ENCODE measurements at regions not wholly inside any gene's neighbourhood (a gene's known extent, or its start where the extent isn't known, plus 50 kb on each side); places are given as distances from the start of the nearest gene placed in this dataset.
"Not testable (repeated sequence)": the region's sequence is repeated elsewhere in the genome, so short reads cannot be mapped to it uniquely, and the experiment has no call there.

GRCh38 chr7:17046259-17046658 is 164.5 kb upstream of the AGR3 start:
- Histone ChIP-seq H3K4me3 (ENCODE audit: low read length) (no peak overlapping the region), H3K27me3 (ENCODE audit: control insufficient read depth in 1 of 2, insufficient read depth in 2 of 2, low read length in 2 of 2) (no peaks in the 10 kb centered on the region), H3K9me3 (ENCODE audit: control insufficient read depth in 1 of 2, insufficient read depth in 1 of 2, low read length in 2 of 2) (no peaks in the 10 kb centered on the region), H3K4me1 (ENCODE audit: insufficient read depth, low read length) (peaks cover 3% of the 10 kb centered on the region), H3K36me3 (ENCODE audit: insufficient read depth, low read length) (no peaks in the 10 kb centered on the region), H3K27ac (ENCODE audit: low read depth in 1 of 2, low read length in 2 of 2) (no peak overlapping the region)
- intact Hi-C loops (cut with DNase I, micrococcal nuclease), result no loop called here
- no peak overlapping the region for H3K27ac Mint-ChIP-seq
- H3K4me1 Mint-ChIP-seq (ENCODE audit: low read depth), result peaks cover 16% of the 10 kb centered on the region
- ATAC-seq (ENCODE audit: poor library complexity) (no peak), DNase-seq (no peak)
- H3K27me3 Mint-ChIP-seq, result no peaks in the 10 kb centered on the region
- no peaks in the 10 kb centered on the region for H3K9me3 Mint-ChIP-seq
- CTCF ChIA-PET, result no interaction called here
- POLR2A ChIA-PET, result no interaction called here
- H3K36me3 Mint-ChIP-seq (ENCODE audit: low read depth), result no peaks in the 10 kb centered on the region
- TF ChIP-seq, protein P1, sequence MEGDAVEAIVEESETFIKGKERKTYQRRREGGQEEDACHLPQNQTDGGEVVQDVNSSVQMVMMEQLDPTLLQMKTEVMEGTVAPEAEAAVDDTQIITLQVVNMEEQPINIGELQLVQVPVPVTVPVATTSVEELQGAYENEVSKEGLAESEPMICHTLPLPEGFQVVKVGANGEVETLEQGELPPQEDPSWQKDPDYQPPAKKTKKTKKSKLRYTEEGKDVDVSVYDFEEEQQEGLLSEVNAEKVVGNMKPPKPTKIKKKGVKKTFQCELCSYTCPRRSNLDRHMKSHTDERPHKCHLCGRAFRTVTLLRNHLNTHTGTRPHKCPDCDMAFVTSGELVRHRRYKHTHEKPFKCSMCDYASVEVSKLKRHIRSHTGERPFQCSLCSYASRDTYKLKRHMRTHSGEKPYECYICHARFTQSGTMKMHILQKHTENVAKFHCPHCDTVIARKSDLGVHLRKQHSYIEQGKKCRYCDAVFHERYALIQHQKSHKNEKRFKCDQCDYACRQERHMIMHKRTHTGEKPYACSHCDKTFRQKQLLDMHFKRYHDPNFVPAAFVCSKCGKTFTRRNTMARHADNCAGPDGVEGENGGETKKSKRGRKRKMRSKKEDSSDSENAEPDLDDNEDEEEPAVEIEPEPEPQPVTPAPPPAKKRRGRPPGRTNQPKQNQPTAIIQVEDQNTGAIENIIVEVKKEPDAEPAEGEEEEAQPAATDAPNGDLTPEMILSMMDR (IDR thresholded peaks at IDR 0.05), result no peak
- H3K4me3 Mint-ChIP-seq, result no peak overlapping the region

DNA sequence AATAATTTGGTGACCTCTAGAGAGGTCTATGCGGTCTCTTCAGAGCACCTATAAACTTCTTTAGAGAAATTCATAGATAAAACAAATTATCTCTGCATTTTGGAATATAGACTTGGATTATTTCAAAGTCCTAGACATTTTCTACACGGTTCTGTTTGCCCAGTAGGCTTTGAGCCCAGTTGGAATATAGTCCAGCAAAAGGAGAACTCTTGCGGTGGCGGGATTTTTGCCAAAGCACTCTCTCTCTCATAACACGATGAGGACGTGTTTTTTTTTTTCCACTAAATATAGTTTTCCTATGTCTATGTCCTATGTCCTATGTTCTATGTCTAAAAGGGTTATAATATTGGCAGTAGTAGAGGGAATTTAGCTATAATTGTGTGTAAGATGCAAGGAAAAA is 164.9 kb upstream of the AGR3 start:
- Histone ChIP-seq H3K27me3 (ENCODE audit: control insufficient read depth in 1 of 2, insufficient read depth in 2 of 2, low read length in 2 of 2) (no peaks in the 10 kb centered on the region), H3K27ac (ENCODE audit: low read depth in 1 of 2, low read length in 2 of 2) (no peak overlapping the region), H3K36me3 (ENCODE audit: insufficient read depth, low read length) (no peaks in the 10 kb centered on the region), H3K4me1 (ENCODE audit: insufficient read depth, low read length) (peaks cover 3% of the 10 kb centered on the region), H3K4me3 (ENCODE audit: low read length) (no peak overlapping the region), H3K9me3 (ENCODE audit: control insufficient read depth in 1 of 2, insufficient read depth in 1 of 2, low read length in 2 of 2) (no peaks in the 10 kb centered on the region)
- Mint-ChIP-seq H3K27ac (no peak overlapping the region), H3K36me3 (ENCODE audit: low read depth) (no peaks in the 10 kb centered on the region), H3K9me3 (no peaks in the 10 kb centered on the region), H3K27me3 (no peaks in the 10 kb centered on the region), H3K4me3 (no peak overlapping the region), H3K4me1 (ENCODE audit: low read depth) (peaks cover 12% of the 10 kb centered on the region)
- ChIA-PET CTCF (no interaction called here), POLR2A (no interaction called here)
- TF ChIP-seq, protein P1 (IDR thresholded peaks at IDR 0.05), result no peak
- intact Hi-C loops (cut with DNase I, micrococcal nuclease), result no loop called here
- DNase-seq, result no peak
- ATAC-seq (ENCODE audit: poor library complexity), result no peak

- H3K9me3 Mint-ChIP-seq; H3K36me3 ChIP-seq (ENCODE audit: insufficient read depth, low read length); CTCF ChIA-PET; H3K27ac Mint-ChIP-seq; DNase-seq; H3K27ac ChIP-seq (ENCODE audit: low read depth in 1 of 2, low read length in 2 of 2); H3K4me3 ChIP-seq (ENCODE audit: low read length); H3K9me3 ChIP-seq (ENCODE audit: control insufficient read depth in 1 of 2, insufficient read depth in 1 of 2, low read length in 2 of 2); H3K4me1 ChIP-seq (ENCODE audit: insufficient read depth, low read length); H3K27me3 Mint-ChIP-seq; H3K27me3 ChIP-seq (ENCODE audit: control insufficient read depth in 1 of 2, insufficient read depth in 2 of 2, low read length in 2 of 2); POLR2A ChIA-PET; H3K4me3 Mint-ChIP-seq; H3K4me1 Mint-ChIP-seq (ENCODE audit: low read depth); H3K36me3 Mint-ChIP-seq (ENCODE audit: low read depth); ATAC-seq (ENCODE audit: poor library complexity); intact Hi-C loops (cut with DNase I, micrococcal nuclease): not testable (repeated sequence)
Measured at GRCh38 chr7:17053164-17053563, 171.4 kb upstream of the AGR3 start.

GRCh38 chr7:17054206-17054605 is 172.4 kb upstream of the AGR3 start:
- no peak overlapping the region for H3K27ac ChIP-seq (ENCODE audit: low read depth in 1 of 2, low read length in 2 of 2)
- H3K36me3 ChIP-seq (ENCODE audit: insufficient read depth, low read length), result no peaks in the 10 kb centered on the region
- TF ChIP-seq, protein P1 (IDR thresholded peaks at IDR 0.05), result no peak
- CTCF ChIA-PET, result interaction anchor here (1.2 kb wide), 1 partner anchor 247 kb away, joined by 3 read pairs; no protein-coding TSS in a partner anchor
- POLR2A ChIA-PET, result no interaction called here
- no peak overlapping the region for H3K27ac Mint-ChIP-seq
- H3K4me1 Mint-ChIP-seq (ENCODE audit: low read depth), result no peaks in the 10 kb centered on the region
- no peaks in the 10 kb centered on the region for H3K27me3 Mint-ChIP-seq
- DNase-seq (no peak), ATAC-seq (ENCODE audit: poor library complexity) (no peak)
- peaks cover 6% of the 10 kb centered on the region for H3K4me1 ChIP-seq (ENCODE audit: insufficient read depth, low read length)
- H3K9me3 Mint-ChIP-seq, result no peaks in the 10 kb centered on the region
- no peak overlapping the region for H3K4me3 ChIP-seq (ENCODE audit: low read length)
- no peak overlapping the region for H3K4me3 Mint-ChIP-seq
- no peaks in the 10 kb centered on the region for H3K36me3 Mint-ChIP-seq (ENCODE audit: low read depth)
- H3K9me3 ChIP-seq (ENCODE audit: control insufficient read depth in 1 of 2, insufficient read depth in 1 of 2, low read length in 2 of 2), result no peaks in the 10 kb centered on the region
- intact Hi-C loops (cut with DNase I, micrococcal nuclease), result no loop called here
- H3K27me3 ChIP-seq (ENCODE audit: control insufficient read depth in 1 of 2, insufficient read depth in 2 of 2, low read length in 2 of 2), result no peaks in the 10 kb centered on the region

Data from CD4-positive, alpha-beta T cell (primary cell).